IMR-90 (cell line): ENCODE measurements at regions not wholly inside any gene's neighbourhood (a gene's known extent, or its start where the extent isn't known, plus 50 kb on each side); places are given as distances from the start of the nearest gene placed in this dataset.

Experiments used
- RAD21 ChIP-seq: IDR thresholded peaks from 2 replicates; pipeline ENCODE4 v1.6.1; 2012; ENCODE audit warnings: low read length, improper control_type of control experiment
- USF2 ChIP-seq: fragments of 150-350 bp; IDR thresholded peaks from 2 replicates; pipeline ENCODE4 v1.6.1; 2017; ENCODE audit warnings: mild to moderate bottlenecking, antibody characterized with exemption, low read length, low read depth
- TF ChIP-seq, protein P1 (sequence below): conservative IDR thresholded peaks from 2 replicates; pipeline ENCODE4 v1.5.1; 2012; ENCODE audit warnings: mild to moderate bottlenecking, low read depth, low read length, improper control_type of control experiment
- TF ChIP-seq, protein P2 (sequence below): fragments of 150-350 bp; IDR thresholded peaks from 2 replicates; pipeline ENCODE4 v1.6.1; 2016; ENCODE audit warnings: low read depth, mild to moderate bottlenecking, low read length, moderate library complexity, borderline replicate concordance

GRCh38 chr2:219733106-219733505 is 105.7 kb downstream of the SLC4A3 start:
- TF ChIP-seq, protein P1, sequence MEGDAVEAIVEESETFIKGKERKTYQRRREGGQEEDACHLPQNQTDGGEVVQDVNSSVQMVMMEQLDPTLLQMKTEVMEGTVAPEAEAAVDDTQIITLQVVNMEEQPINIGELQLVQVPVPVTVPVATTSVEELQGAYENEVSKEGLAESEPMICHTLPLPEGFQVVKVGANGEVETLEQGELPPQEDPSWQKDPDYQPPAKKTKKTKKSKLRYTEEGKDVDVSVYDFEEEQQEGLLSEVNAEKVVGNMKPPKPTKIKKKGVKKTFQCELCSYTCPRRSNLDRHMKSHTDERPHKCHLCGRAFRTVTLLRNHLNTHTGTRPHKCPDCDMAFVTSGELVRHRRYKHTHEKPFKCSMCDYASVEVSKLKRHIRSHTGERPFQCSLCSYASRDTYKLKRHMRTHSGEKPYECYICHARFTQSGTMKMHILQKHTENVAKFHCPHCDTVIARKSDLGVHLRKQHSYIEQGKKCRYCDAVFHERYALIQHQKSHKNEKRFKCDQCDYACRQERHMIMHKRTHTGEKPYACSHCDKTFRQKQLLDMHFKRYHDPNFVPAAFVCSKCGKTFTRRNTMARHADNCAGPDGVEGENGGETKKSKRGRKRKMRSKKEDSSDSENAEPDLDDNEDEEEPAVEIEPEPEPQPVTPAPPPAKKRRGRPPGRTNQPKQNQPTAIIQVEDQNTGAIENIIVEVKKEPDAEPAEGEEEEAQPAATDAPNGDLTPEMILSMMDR: no peak
- TF ChIP-seq, protein P2, sequence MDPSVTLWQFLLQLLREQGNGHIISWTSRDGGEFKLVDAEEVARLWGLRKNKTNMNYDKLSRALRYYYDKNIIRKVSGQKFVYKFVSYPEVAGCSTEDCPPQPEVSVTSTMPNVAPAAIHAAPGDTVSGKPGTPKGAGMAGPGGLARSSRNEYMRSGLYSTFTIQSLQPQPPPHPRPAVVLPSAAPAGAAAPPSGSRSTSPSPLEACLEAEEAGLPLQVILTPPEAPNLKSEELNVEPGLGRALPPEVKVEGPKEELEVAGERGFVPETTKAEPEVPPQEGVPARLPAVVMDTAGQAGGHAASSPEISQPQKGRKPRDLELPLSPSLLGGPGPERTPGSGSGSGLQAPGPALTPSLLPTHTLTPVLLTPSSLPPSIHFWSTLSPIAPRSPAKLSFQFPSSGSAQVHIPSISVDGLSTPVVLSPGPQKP: no peak
- no peak for TF ChIP-seq RAD21
- TF ChIP-seq USF2: no peak
